Subcutaneous abdominal adipose tissue (tissue), 5 donors: ENCODE measurements at regions not wholly inside any gene's neighbourhood (a gene's known extent, or its start where the extent isn't known, plus 50 kb on each side); places are given as distances from the start of the nearest gene placed in this dataset.

Experiments
- H3K27ac ChIP-seq: one replicate; pipeline ENCODE4 v1.7.0; 2013; ENCODE audit warnings: low read depth, mild to moderate bottlenecking, inconsistent platforms, low read length, moderate library complexity
- H3K27me3 ChIP-seq, 5 donors: one replicate each; pipeline ENCODE4 v1.7.0; 2013; ENCODE audit warnings: low read length in 5 of 5, inconsistent platforms in 1 of 5; ENCODE audit not compliant: control insufficient read depth in 5 of 5, insufficient read depth in 4 of 5
- H3K36me3 ChIP-seq, 5 donors: one replicate each; pipeline ENCODE4 v1.7.0; 2013; ENCODE audit warnings: low read length in 5 of 5; ENCODE audit not compliant: control insufficient read depth in 5 of 5, insufficient read depth in 5 of 5
- H3K4me1 ChIP-seq, 5 donors: one replicate each; pipeline ENCODE4 v1.7.0; 2013; ENCODE audit warnings: low read length in 5 of 5, mild to moderate bottlenecking in 3 of 5, moderate library complexity in 1 of 5; ENCODE audit not compliant: control insufficient read depth in 5 of 5, insufficient read depth in 5 of 5
- H3K4me3 ChIP-seq, 5 donors: one replicate each; pipeline ENCODE4 v1.7.0; 2013; ENCODE audit warnings: low read length in 5 of 5, low read depth in 1 of 5
- H3K9ac ChIP-seq, 5 donors: one replicate each; pipeline ENCODE4 v1.7.0; 2013; ENCODE audit warnings: low read length in 5 of 5, mild to moderate bottlenecking in 4 of 5, moderate library complexity in 3 of 5
- H3K9me3 ChIP-seq, 5 donors: one replicate each; pipeline ENCODE4 v1.7.0; 2013; ENCODE audit warnings: low read length in 5 of 5; ENCODE audit not compliant: control insufficient read depth in 5 of 5
- donor health status: healthy.
- donor health status: healthy.
- donor health status: healthy.
- donor health status: healthy.
- donor health status: healthy.

DNA sequence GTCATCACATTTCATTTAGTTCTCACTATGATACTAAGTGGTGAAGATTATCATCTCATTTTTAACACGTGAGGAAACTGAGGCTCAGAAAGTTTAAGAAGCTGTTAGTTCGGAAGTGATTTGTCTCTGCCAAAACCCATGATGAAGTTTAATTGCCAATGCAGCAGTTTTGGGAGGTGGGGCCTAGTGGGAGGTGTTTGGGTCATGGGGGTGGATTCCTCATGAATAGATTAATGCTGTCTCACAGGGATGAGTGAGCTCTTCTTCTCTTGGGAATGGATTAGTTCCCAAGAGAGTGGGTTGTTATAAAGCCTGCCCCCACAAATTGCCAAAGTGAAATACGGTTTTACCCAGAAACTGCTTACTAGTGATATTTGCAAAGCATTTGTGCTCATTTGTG is 91.5 kb upstream of the IGF1 start:
- H3K4me3 ChIP-seq = no peak overlapping the region
- peaks cover 0 to 3% (median 0%) of the 10 kb centered on the region in 5 donors for H3K4me1 ChIP-seq
- H3K27ac ChIP-seq = no peak overlapping the region
- H3K27me3 ChIP-seq = no peaks in the 10 kb centered on the region
- H3K36me3 ChIP-seq = no peaks in the 10 kb centered on the region
- H3K9ac ChIP-seq = no peak overlapping the region
- H3K9me3 ChIP-seq = no peaks in the 10 kb centered on the region

- Histone ChIP-seq H3K9ac (no peak overlapping the region), H3K4me1 (peaks cover 0 to 3% (median 0%) of the 10 kb centered on the region in 5 donors), H3K4me3 (no peak overlapping the region), H3K9me3 (peaks cover 0 to 4% (median 3%) of the 10 kb centered on the region in 5 donors), H3K27me3 (no peaks in the 10 kb centered on the region), H3K36me3 (no peaks in the 10 kb centered on the region), H3K27ac (no peak overlapping the region)
Observed at GRCh38 chr12:102570256-102570655, 89.9 kb upstream of the IGF1 start.

DNA sequence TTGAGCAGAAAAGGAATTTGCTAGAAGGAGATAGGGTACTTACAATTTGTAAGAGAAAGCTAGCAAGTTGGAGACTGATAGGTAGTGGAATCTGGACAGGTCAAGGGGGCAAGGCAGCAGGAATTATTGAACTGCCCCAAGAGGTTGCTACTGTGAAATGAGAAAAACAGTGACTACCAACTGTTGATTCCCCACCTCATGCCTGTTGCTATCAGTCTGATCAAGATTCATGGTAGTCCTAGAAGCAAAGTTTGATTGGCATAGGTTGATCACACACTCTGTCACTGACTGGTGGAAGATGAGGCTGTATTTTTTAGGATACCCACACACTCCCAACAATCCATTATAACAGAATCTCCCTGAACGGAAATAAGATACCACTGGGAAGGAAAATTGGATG is 89.4 kb upstream of the IGF1 start:
- no peak overlapping the region for H3K27ac ChIP-seq

GRCh38 chr12:102568276-102568675 is 87.9 kb upstream of the IGF1 start:
- Histone ChIP-seq H3K27ac (no peak overlapping the region), H3K9ac (no peak overlapping the region), H3K9me3 (peaks cover 0 to 7% (median 6%) of the 10 kb centered on the region in 5 donors), H3K4me1 (peaks cover 0 to 3% (median 0%) of the 10 kb centered on the region in 5 donors), H3K36me3 (no peaks in the 10 kb centered on the region), H3K27me3 (no peaks in the 10 kb centered on the region), H3K4me3 (no peak overlapping the region)

More for the DNA sequence above, 89.4 kb upstream of the IGF1 start:
- H3K4me3 ChIP-seq = no peak overlapping the region
- H3K4me1 ChIP-seq = peaks cover 0 to 3% (median 0%) of the 10 kb centered on the region in 5 donors
- H3K36me3 ChIP-seq = no peaks in the 10 kb centered on the region
- no peak overlapping the region for H3K9ac ChIP-seq
- peaks cover 0 to 7% (median 6%) of the 10 kb centered on the region in 5 donors for H3K9me3 ChIP-seq
- H3K27me3 ChIP-seq = no peaks in the 10 kb centered on the region

DNA sequence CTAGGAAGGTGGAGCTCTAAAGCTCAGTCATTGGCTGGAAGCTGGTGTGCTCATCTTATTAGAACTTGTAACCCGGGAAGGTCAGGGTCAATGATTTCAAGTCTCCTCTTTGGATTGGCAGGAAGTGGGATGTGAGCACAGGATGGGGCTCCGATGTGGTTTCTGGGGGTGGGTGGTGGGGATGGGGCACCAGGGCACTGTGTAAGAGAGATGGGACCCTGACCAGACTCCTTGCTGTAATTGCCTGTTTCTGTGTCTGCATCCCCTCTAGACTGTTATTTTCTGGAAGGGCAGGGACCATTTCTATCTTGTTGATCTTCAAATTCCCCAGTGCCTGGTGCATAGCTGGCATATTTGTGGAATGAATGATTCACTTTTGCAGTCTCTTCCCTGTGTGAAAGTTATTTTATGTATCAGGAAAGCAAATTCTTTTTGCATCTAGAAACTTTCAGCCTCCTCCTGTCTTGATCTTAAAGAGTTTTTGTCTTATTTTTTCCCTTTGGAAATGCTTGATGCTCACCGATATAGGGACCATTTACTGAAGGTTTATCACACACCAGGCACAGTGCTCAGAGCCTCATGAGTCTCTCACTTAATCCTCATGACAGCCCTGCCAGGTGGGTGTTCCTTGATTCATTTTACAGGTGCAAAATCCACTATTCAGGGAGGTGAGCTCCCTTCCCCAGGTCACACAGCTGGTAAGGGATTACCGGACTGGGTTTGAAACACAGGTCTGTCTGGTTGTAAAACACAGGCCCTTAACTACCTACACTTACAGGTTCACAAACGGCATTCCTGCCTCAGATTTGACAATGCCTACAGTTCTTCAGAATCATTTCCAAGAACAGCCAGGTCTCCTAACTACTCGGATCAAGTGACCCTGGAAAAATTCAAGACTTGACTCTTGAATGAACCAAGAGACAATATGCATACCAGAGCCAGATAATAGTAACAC is 86.9 kb upstream of the IGF1 start:
- peaks cover 0 to 3% (median 0%) of the 10 kb centered on the region in 5 donors for H3K4me1 ChIP-seq
- peaks cover 0 to 3% (median 0%) of the 10 kb centered on the region in 5 donors for H3K27me3 ChIP-seq
- H3K36me3 ChIP-seq = no peaks in the 10 kb centered on the region
- H3K27ac ChIP-seq = no peak overlapping the region
- H3K9me3 ChIP-seq = peaks cover 0 to 7% (median 6%) of the 10 kb centered on the region in 5 donors
- no peak overlapping the region for H3K4me3 ChIP-seq
- no peak overlapping the region for H3K9ac ChIP-seq

DNA sequence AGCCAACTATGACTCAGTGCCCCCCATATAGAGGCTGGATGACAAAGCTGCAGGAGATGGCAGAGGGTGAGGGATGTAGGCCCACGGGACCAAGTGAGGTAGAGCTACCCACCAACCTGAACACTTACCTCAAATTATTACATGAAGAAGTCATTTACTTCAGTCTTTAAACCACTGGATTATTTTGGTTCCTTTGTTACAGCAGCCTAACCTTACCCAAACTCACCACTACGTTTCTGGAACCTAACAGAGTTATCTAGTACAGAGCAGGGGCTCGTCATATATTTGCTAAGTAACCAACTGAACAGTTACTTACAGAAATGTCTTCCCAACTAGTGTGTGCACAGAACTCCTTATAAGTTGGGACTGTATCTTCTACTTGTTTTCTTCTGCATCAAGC is 85.2 kb upstream of the IGF1 start:
- Histone ChIP-seq H3K9ac (no peak overlapping the region), H3K9me3 (peaks cover 0 to 7% (median 6%) of the 10 kb centered on the region in 5 donors), H3K4me1 (peaks cover 0 to 3% (median 0%) of the 10 kb centered on the region in 5 donors), H3K27ac (no peak overlapping the region), H3K36me3 (no peaks in the 10 kb centered on the region), H3K27me3 (peaks cover 0 to 3% (median 0%) of the 10 kb centered on the region in 5 donors), H3K4me3 (no peak overlapping the region)

- Histone ChIP-seq H3K9ac (no peak overlapping the region), H3K4me3 (no peak overlapping the region), H3K9me3 (peaks cover 0 to 7% (median 6%) of the 10 kb centered on the region in 5 donors), H3K4me1 (peaks cover 0 to 3% (median 0%) of the 10 kb centered on the region in 5 donors), H3K27me3 (peaks cover 0 to 3% (median 0%) of the 10 kb centered on the region in 5 donors), H3K27ac (no peak overlapping the region), H3K36me3 (no peaks in the 10 kb centered on the region)
Observed at GRCh38 chr12:102564026-102564425, 83.7 kb upstream of the IGF1 start.

DNA sequence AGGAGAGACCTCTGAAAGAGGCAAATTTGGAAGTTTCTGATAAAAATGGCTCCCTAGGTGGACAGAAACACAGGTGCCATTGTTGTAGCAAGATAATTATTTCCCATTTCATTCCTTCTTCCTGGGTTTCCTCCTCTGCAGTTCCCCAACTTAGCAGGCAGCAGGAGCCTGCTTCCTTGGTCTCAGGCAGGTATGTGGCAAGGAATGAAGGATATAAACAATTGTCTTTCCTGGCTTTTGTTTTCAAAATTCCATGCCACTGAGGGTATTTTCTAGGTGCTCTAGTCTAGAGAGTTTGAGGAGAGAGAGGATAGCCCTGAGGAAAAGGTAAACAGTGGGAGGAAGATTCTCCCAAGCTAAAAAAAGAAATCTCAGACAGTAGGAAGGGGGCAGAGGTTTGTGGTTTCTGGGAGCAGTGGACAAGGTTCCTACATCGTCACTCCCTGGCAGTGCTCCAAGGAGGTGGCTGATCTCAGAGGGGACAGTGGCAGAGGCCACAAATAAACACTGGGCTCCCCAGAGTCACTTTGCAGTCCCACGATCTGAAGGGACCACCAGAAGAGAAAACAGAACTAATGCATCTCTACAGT is 82.6 kb upstream of the IGF1 start:
- Histone ChIP-seq H3K9me3 (peaks cover 0 to 7% (median 6%) of the 10 kb centered on the region in 5 donors), H3K4me3 (no peak overlapping the region), H3K4me1 (peaks cover 0 to 3% (median 0%) of the 10 kb centered on the region in 5 donors), H3K27ac (no peak overlapping the region), H3K27me3 (peaks cover 0 to 3% (median 0%) of the 10 kb centered on the region in 5 donors), H3K9ac (no peak overlapping the region), H3K36me3 (no peaks in the 10 kb centered on the region)

DNA sequence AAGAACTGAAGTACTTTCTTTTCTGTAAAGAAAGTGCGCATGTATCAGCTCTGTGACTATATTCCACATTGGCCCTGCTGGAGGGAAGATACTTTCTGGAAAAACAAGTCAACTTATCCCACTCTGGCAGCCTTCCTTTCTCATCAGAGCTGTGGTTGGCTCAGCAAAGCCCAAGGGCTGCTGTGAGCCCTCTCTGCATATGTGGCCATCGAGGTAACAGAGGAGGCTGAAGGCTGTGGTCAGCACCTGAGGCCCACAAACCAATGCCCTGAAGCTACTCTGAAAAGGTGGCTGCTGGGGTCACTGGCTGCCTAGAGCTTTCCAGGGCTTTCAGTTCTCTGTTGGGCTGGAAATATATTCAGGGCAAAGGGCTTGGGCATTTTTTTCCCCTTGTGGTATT is 70.8 kb upstream of the IGF1 start:
- H3K4me3 ChIP-seq = no peak overlapping the region
- no peak overlapping the region for H3K27ac ChIP-seq
- peaks cover 0 to 8% (median 0%) of the 10 kb centered on the region in 5 donors for H3K4me1 ChIP-seq
- no peaks in the 10 kb centered on the region for H3K27me3 ChIP-seq
- no peaks in the 10 kb centered on the region for H3K36me3 ChIP-seq
- no peak overlapping the region for H3K9ac ChIP-seq
- H3K9me3 ChIP-seq = no peaks in the 10 kb centered on the region

- H3K4me3 ChIP-seq = no peak overlapping the region
- H3K9ac ChIP-seq = no peak overlapping the region
- H3K27me3 ChIP-seq = no peaks in the 10 kb centered on the region
- no peaks in the 10 kb centered on the region for H3K9me3 ChIP-seq
- H3K4me1 ChIP-seq = peaks cover 0 to 8% (median 0%) of the 10 kb centered on the region in 5 donors
- H3K36me3 ChIP-seq = no peaks in the 10 kb centered on the region
- no peak overlapping the region for H3K27ac ChIP-seq
Observed at GRCh38 chr12:102549691-102550090, 69.3 kb upstream of the IGF1 start.
